Fibroblast of villous mesenchyme (primary cell): ENCODE measurements at regions not wholly inside any gene's neighbourhood (a gene's known extent, or its start where the extent isn't known, plus 50 kb on each side); places are given as distances from the start of the nearest gene placed in this dataset.

Experiments used
- DNase-seq: peaks from one replicate; pipeline ENCODE4 v3.0.0-alpha.2; 2010; ENCODE audit warnings: low read depth
- H3K4me3 ChIP-seq: 2 replicates; pipeline ENCODE4 v1.5.1; 2011; ENCODE audit warnings: low read depth, mild to moderate bottlenecking, low read length
- CTCF ChIP-seq: IDR thresholded peaks from 2 replicates; pipeline ENCODE4 v1.5.1; 2012; ENCODE audit warnings: low read depth, mild to moderate bottlenecking, low read length; ENCODE audit not compliant: insufficient read depth

GRCh38 chr9:89759572-89759971, 154.8 kb downstream of the GADD45G start:
- DNase-seq: no peak
- no peak overlapping the region for H3K4me3 ChIP-seq
- TF ChIP-seq CTCF: no peak

- no peak for DNase-seq
- TF ChIP-seq CTCF: no peak
- H3K4me3 ChIP-seq: no peak overlapping the region
Observed at GRCh38 chr9:89760123-89760522, 155.3 kb downstream of the GADD45G start.

GRCh38 chr9:89764217-89764616, 159.4 kb downstream of the GADD45G start:
- TF ChIP-seq CTCF: no peak
- no peak for DNase-seq
- H3K4me3 ChIP-seq: no peak overlapping the region

GRCh38 chr9:89765211-89765946, 160.6 kb downstream of the GADD45G start:
- no peak for TF ChIP-seq CTCF
- H3K4me3 ChIP-seq: no peak overlapping the region
- DNase-seq: no peak

GRCh38 chr9:89766991-89767390, 162.2 kb downstream of the GADD45G start:
- peak; percentile 35 for DNase-seq
- no peak overlapping the region for H3K4me3 ChIP-seq
- TF ChIP-seq CTCF: no peak

- no peak for TF ChIP-seq CTCF
- no peak overlapping the region for H3K4me3 ChIP-seq
- DNase-seq: no peak
Observed at GRCh38 chr9:89768051-89768450, 163.2 kb downstream of the GADD45G start.

GRCh38 chr9:89768650-89769071, 163.8 kb downstream of the GADD45G start:
- TF ChIP-seq CTCF: no peak
- DNase-seq: no peak
- H3K4me3 ChIP-seq: no peak overlapping the region
